GM12865 (cell line): ENCODE measurements at regions not wholly inside any gene's neighbourhood (a gene's known extent, or its start where the extent isn't known, plus 50 kb on each side); places are given as distances from the start of the nearest gene placed in this dataset.

Experiments
- DNase-seq: peaks from one replicate; pipeline ENCODE4 v3.0.0; 2010; ENCODE audit warnings: low read depth
- H3K4me3 ChIP-seq: 2 replicates; pipeline ENCODE4 v1.5.1; 2011; ENCODE audit warnings: mild to moderate bottlenecking, low read depth, low read length, control low read depth
- TF ChIP-seq, protein P1 (sequence below): IDR thresholded peaks from 2 replicates; pipeline ENCODE4 v1.5.1; 2011; ENCODE audit warnings: low read length, control low read depth, low read depth, inconsistent platforms; ENCODE audit not compliant: insufficient read depth; ENCODE audit errors: missing control alignments

DNA sequence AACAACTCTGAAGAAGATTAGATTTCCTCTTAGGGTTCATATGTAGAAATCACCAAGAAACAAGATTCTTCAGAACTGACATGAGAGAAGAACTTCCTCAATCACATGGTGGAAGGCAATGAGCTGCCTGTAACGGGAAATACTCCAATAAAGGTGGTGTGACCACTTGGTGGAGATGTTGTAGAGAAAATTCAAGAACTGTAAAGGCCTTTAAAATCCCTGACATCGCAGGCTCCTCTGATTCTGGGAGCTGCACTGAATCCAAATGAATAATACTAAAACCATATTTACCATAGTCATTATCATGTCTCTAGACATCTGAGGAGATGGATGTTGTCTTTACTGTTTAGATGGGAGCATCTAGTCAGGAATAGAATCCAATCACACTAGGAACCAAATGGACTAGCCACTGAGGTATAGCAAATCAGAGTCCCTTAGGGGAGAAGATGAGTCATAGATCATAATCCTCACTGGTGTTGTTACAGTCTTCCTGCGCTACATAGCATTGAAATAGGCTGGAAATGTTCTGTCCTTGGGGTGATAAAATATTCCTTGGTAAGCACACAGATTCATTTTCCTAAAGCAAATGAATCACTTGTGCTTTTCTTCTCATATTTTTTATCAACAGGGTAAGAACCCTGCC lies 321.6 kb upstream of the TENM4 start:
- TF ChIP-seq, protein P1, sequence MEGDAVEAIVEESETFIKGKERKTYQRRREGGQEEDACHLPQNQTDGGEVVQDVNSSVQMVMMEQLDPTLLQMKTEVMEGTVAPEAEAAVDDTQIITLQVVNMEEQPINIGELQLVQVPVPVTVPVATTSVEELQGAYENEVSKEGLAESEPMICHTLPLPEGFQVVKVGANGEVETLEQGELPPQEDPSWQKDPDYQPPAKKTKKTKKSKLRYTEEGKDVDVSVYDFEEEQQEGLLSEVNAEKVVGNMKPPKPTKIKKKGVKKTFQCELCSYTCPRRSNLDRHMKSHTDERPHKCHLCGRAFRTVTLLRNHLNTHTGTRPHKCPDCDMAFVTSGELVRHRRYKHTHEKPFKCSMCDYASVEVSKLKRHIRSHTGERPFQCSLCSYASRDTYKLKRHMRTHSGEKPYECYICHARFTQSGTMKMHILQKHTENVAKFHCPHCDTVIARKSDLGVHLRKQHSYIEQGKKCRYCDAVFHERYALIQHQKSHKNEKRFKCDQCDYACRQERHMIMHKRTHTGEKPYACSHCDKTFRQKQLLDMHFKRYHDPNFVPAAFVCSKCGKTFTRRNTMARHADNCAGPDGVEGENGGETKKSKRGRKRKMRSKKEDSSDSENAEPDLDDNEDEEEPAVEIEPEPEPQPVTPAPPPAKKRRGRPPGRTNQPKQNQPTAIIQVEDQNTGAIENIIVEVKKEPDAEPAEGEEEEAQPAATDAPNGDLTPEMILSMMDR, result no peak
- H3K4me3 ChIP-seq, result no peak overlapping the region
- DNase-seq, result no peak

DNA sequence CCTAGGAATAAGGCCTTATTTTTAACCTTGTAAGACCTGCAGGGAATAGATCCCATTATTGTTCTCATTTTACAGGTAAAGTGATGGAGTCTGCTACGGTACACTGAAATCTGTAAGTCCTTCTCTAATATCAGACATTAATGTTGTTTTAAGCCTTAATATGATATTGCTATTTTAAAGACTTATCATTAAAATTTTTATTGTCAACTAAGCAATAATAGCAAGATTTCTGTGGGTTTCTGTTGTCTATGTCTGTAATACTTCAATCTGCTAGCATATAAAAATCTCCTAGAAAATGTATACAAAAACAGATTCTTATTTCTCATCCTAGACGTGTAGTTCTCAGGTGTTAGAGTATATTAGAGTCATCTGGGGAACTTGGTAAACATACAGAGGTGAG lies 317.5 kb upstream of the TENM4 start:
- TF ChIP-seq, protein P1, result no peak
- no peak for DNase-seq

DNA sequence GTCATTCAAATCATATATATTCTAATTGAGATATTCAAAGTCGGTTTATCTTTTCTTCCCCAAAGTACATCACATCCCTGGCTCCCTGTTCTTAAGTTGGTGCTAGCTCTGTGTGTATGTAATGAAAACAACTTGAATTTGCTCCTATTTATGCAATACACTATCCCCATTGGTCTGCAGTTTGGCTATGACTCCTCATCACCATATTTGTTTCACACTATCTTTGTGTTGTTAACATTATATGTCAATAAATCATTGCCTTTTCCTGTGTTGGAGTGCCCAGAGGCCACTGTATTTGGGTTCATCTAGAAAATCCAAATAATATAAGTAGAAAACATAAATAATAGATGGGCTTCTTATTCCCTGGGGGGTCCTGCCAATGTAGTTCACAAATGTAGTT lies 306.6 kb upstream of the TENM4 start:
- DNase-seq, result no peak
- no peak overlapping the region for H3K4me3 ChIP-seq
- TF ChIP-seq, protein P1, result no peak

More for the DNA sequence above, 317.5 kb upstream of the TENM4 start:
- H3K4me3 ChIP-seq, result no peak overlapping the region

DNA sequence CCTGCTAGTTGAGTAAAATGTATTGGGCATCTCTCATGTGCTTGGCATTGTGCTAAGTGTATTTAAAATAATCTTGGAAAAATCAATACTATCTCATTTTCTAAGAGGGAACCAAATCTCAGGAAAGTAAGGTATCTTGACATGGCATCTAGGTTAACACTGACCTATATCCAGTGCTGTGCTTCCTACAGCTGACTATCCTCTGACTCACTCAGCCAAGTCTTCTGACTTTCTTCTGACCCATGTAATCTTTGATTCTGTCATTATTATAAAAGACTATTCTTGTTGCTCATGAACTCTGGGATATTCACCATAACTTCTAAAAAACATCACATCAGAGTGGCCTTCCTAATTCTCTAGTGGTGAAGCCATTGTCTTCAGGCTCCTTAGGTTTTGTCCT lies 304.1 kb upstream of the TENM4 start:
- no peak overlapping the region for H3K4me3 ChIP-seq
- TF ChIP-seq, protein P1, result no peak
- no peak for DNase-seq

DNA sequence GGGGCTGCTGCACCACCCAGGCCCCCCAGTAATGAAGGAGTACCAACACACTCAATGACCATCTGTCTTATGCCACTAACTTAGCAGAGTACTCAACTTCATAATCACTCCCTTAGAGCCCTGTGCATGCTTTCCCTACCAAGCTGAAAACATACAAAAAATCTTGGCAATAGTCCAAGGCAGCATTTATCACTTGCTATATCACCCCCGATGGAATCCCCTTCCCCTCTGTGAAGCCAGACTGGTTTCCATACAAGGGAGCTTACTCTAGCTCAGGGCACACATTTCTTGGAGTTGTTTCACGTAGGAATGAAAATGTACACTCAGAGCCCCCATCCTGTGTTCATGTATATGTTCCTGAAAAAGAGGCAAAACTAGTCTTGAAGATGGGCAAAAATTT lies 301.3 kb upstream of the TENM4 start:
- H3K4me3 ChIP-seq, result no peak overlapping the region
- TF ChIP-seq, protein P1, result no peak
- DNase-seq, result no peak

DNA sequence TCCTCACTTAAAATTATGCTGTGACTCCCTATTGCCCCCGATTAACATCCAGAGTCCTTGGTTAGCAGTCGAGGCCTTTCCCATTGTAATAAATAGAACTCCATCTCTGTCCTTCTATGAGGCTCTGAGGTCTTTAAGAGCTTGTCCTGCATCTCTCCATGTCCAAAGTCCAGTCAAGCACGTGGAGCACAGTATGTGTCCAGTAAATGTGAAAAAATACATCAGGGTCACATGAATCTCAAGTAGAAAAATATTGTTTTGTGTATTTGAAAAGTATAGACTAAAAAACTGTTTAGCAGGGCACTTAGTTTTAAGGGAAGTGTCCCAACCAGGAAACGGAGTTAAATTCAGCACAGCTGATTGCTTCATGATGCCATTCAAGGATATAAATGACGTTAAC lies 298.8 kb upstream of the TENM4 start:
- no peak for DNase-seq
- TF ChIP-seq, protein P1, result no peak
- no peak overlapping the region for H3K4me3 ChIP-seq

DNA sequence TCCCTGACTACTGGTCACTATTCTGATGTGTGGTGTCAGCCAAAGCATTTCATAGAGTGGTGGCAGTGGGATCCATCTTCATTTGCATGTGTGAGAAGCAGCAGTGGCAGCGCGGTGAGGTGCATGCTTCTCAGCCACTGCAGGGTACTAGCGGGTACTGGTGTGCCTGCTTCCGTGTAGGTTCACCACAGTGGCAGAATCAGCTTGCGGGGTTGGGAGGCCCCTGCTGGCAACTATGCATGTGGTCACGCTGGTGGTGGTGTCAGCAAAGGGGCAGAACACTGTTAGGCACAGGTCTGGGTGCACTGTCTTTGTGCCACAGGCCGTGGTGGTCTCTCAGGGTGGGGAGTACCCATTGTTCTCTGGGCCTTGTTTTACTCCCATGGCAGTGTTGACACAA lies 286.4 kb upstream of the TENM4 start:
- no peak for DNase-seq
- TF ChIP-seq, protein P1, result no peak
- no peak overlapping the region for H3K4me3 ChIP-seq
